SU-DHL-6 (cell line): ENCODE measurements at regions not wholly inside any gene's neighbourhood (a gene's known extent, or its start where the extent isn't known, plus 50 kb on each side); places are given as distances from the start of the nearest gene placed in this dataset.

Experiments
- CTCF ChIP-seq: fragments of 200-600 bp; sonication (generic); IDR thresholded peaks from one replicate; pipeline ENCODE4 v1.5.1; 2017; ENCODE audit warnings: antibody characterized with exemption, mild to moderate bottlenecking, low read length, moderate library complexity; ENCODE audit not compliant: insufficient read depth, poor library complexity, severe bottlenecking
- EZH2phosphoT487 ChIP-seq: fragments of 200-600 bp; sonication (generic), shearing (Covaris generic); conservative IDR thresholded peaks from 2 replicates; pipeline ENCODE4 v1.6.1; 2018; ENCODE audit warnings: mild to moderate bottlenecking, antibody characterized with exemption, low read length, moderate library complexity, mixed read lengths

GRCh38 chr5:82521431-82522051, 243.4 kb upstream of the RPS23 start:
- TF ChIP-seq CTCF (no peak), EZH2phosphoT487 (no peak)
